ENCODE measurements at regions not wholly inside any gene's neighbourhood (a gene's known extent, or its start where the extent isn't known, plus 50 kb on each side); places are given as distances from the start of the nearest gene placed in this dataset.

GRCh38 chr2:52502476-52502860 is 1265.1 kb upstream of the CHAC2 start:
- H3K4me3 ChIP-seq, result no peak overlapping the region
- no peak overlapping the region for H3K27ac ChIP-seq
- no peak for TF ChIP-seq CTCF (IDR thresholded peaks at IDR 0.05 in 4 of 5, conservative IDR thresholded peaks at IDR 0.05 in 1 of 5)
- no peak for TF ChIP-seq POLR2A (IDR thresholded peaks at IDR 0.05)
- no peak for DNase-seq
- H3K9me3 ChIP-seq, result no peaks in the 10 kb centered on the region
- no peak for ATAC-seq
- H3K36me3 ChIP-seq, result no peaks in the 10 kb centered on the region
- H3K4me1 ChIP-seq, result no peaks in the 10 kb centered on the region
- intact Hi-C loops (cut with DNase I; ENCODE audit: low total_unique reads) (no loop called here), in situ Hi-C loops (cut with MboI; ENCODE audit: low sequenced_read_pairs in 4 of 4) (no loop called here)
- H3K27me3 ChIP-seq, result no peaks in the 10 kb centered on the region

GRCh38 chr2:52501715-52502475 is 1265.7 kb upstream of the CHAC2 start:
- ATAC-seq, result no peak
- TF ChIP-seq CTCF (IDR thresholded peaks at IDR 0.05 in 4 of 5, conservative IDR thresholded peaks at IDR 0.05 in 1 of 5), result no peak
- no peak for TF ChIP-seq POLR2A (IDR thresholded peaks at IDR 0.05)
- Histone ChIP-seq H3K27ac (no peak overlapping the region), H3K4me3 (no peak overlapping the region), H3K4me1 (no peaks in the 10 kb centered on the region), H3K36me3 (no peaks in the 10 kb centered on the region), H3K27me3 (no peaks in the 10 kb centered on the region), H3K9me3 (no peaks in the 10 kb centered on the region)
- no peak for DNase-seq
- in situ Hi-C loops (cut with MboI; ENCODE audit: low sequenced_read_pairs in 4 of 4), result no loop called here
- intact Hi-C loops (cut with DNase I; ENCODE audit: low total_unique reads), result no loop called here

GRCh38 chr2:52500561-52500960 is 1267.0 kb upstream of the CHAC2 start:
- Histone ChIP-seq H3K27ac (no peak overlapping the region), H3K4me1 (no peaks in the 10 kb centered on the region), H3K27me3 (no peaks in the 10 kb centered on the region), H3K9me3 (no peaks in the 10 kb centered on the region), H3K36me3 (no peaks in the 10 kb centered on the region), H3K4me3 (no peak overlapping the region)
- in situ Hi-C loops (cut with MboI; ENCODE audit: low sequenced_read_pairs in 4 of 4) (no loop called here), intact Hi-C loops (cut with DNase I; ENCODE audit: low total_unique reads) (no loop called here)
- no peak for ATAC-seq
- TF ChIP-seq POLR2A (IDR thresholded peaks at IDR 0.05), result no peak
- no peak for TF ChIP-seq CTCF (IDR thresholded peaks at IDR 0.05 in 4 of 5, conservative IDR thresholded peaks at IDR 0.05 in 1 of 5)
- DNase-seq, result no peak

GRCh38 chr2:52498077-52498750 is 1269.4 kb upstream of the CHAC2 start:
- H3K27me3 ChIP-seq, result no peaks in the 10 kb centered on the region
- intact Hi-C loops (cut with DNase I; ENCODE audit: low total_unique reads), result no loop called here
- H3K4me1 ChIP-seq, result no peaks in the 10 kb centered on the region
- no peak overlapping the region for H3K27ac ChIP-seq
- in situ Hi-C loops (cut with MboI; ENCODE audit: low sequenced_read_pairs in 4 of 4), result no loop called here
- DNase-seq, result no peak
- no peak overlapping the region for H3K4me3 ChIP-seq
- ATAC-seq, result no peak
- no peaks in the 10 kb centered on the region for H3K36me3 ChIP-seq
- TF ChIP-seq CTCF (IDR thresholded peaks at IDR 0.05 in 4 of 5, conservative IDR thresholded peaks at IDR 0.05 in 1 of 5) (no peak), POLR2A (IDR thresholded peaks at IDR 0.05) (no peak)
- no peaks in the 10 kb centered on the region for H3K9me3 ChIP-seq

All from gastrocnemius medialis (tissue), 4 donors.